ENCODE measurements at regions not wholly inside any gene's neighbourhood (a gene's known extent, or its start where the extent isn't known, plus 50 kb on each side); places are given as distances from the start of the nearest gene placed in this dataset.
A peak's percentile ranks its signal among the peaks of the same experiment; 100 is the strongest.

GRCh38 chr11:116500026-116500946, 272.5 kb downstream of the BUD13 start:
- Histone ChIP-seq H3K27ac (no peak overlapping the region), H3K27me3 (peaks cover 0 to 6% of the 10 kb centered on the region in 2 donors), H3K36me3 (replicated peaks in 1 of 2; ENCODE audit: insufficient read depth in 1 of 2, low read depth in 2 of 2) (no peaks in the 10 kb centered on the region), H3K9me3 (no peaks in the 10 kb centered on the region), H3K4me1 (no peaks in the 10 kb centered on the region), H3K4me3 (no peak overlapping the region)
- 17 to 19% methylated on average over 41 to 45 of the region's 45 CpGs for WGBS, 2 donors
- intact Hi-C loops (cut with DNase I), result no loop called here
- no peak for DNase-seq
- no peak for ATAC-seq
- TF ChIP-seq POLR2A (IDR thresholded peaks at IDR 0.05), result no peak
- no peak for TF ChIP-seq CTCF (IDR thresholded peaks at IDR 0.05)

GRCh38 chr11:116499396-116500003, 273.3 kb downstream of the BUD13 start:
- ATAC-seq, result peak; percentile 38
- H3K4me1 ChIP-seq, result no peaks in the 10 kb centered on the region
- H3K9me3 ChIP-seq, result no peaks in the 10 kb centered on the region
- intact Hi-C loops (cut with DNase I), result no loop called here
- peak; percentile 59 to 74 (median 72) for DNase-seq
- H3K27ac ChIP-seq, result no peak overlapping the region
- 18% methylated on average over 17 of the region's 17 CpGs for WGBS, 2 donors
- peaks cover 0 to 6% of the 10 kb centered on the region in 2 donors for H3K27me3 ChIP-seq
- H3K4me3 ChIP-seq, result no peak overlapping the region
- no peaks in the 10 kb centered on the region for H3K36me3 ChIP-seq (replicated peaks in 1 of 2; ENCODE audit: insufficient read depth in 1 of 2, low read depth in 2 of 2)
- TF ChIP-seq POLR2A (IDR thresholded peaks at IDR 0.05) (no peak), CTCF (IDR thresholded peaks at IDR 0.05) (peak in 6 of 7 experiments; percentile 26 to 57 (median 38))

- Histone ChIP-seq H3K27ac (no peak overlapping the region), H3K36me3 (replicated peaks in 1 of 2; ENCODE audit: insufficient read depth in 1 of 2, low read depth in 2 of 2) (no peaks in the 10 kb centered on the region), H3K27me3 (peaks cover 0 to 6% of the 10 kb centered on the region in 2 donors), H3K4me1 (no peaks in the 10 kb centered on the region), H3K9me3 (no peaks in the 10 kb centered on the region), H3K4me3 (no peak overlapping the region)
- intact Hi-C loops (cut with DNase I), result no loop called here
- 70 to 74% methylated on average over 6 of the region's 6 CpGs for WGBS, 2 donors
- no peak for DNase-seq
- TF ChIP-seq CTCF (IDR thresholded peaks at IDR 0.05), result no peak
- no peak for ATAC-seq
These were observed 274.6 kb downstream of the BUD13 start for GRCh38 chr11:116498161-116498560.

GRCh38 chr11:116492600-116492999, 280.2 kb downstream of the BUD13 start:
- intact Hi-C loops (cut with DNase I), result no loop called here
- Histone ChIP-seq H3K36me3 (replicated peaks in 1 of 2; ENCODE audit: insufficient read depth in 1 of 2, low read depth in 2 of 2) (no peaks in the 10 kb centered on the region), H3K9me3 (no peaks in the 10 kb centered on the region), H3K4me3 (no peak overlapping the region), H3K4me1 (no peaks in the 10 kb centered on the region), H3K27ac (no peak overlapping the region), H3K27me3 (no peaks in the 10 kb centered on the region)
- 67 to 75% methylated on average over 3 of the region's 3 CpGs for WGBS, 2 donors
- ATAC-seq, result no peak
- no peak for DNase-seq
- TF ChIP-seq CTCF (IDR thresholded peaks at IDR 0.05) (no peak), POLR2A (IDR thresholded peaks at IDR 0.05) (no peak)
